LNCaP clone FGC (cell line): ENCODE measurements at regions not wholly inside any gene's neighbourhood (a gene's known extent, or its start where the extent isn't known, plus 50 kb on each side); places are given as distances from the start of the nearest gene placed in this dataset.

Experiments used
- DNase-seq: peaks from one replicate; pipeline ENCODE4 v3.0.0-alpha.2; 2011; ENCODE audit warnings: low read depth
- H3K4me3 ChIP-seq: 2 replicates; pipeline ENCODE4 v1.5.1; 2011; ENCODE audit warnings: mild to moderate bottlenecking, low read depth, low read length, control low read depth
- CTCF ChIP-seq: IDR thresholded peaks from 2 replicates; pipeline ENCODE4 v1.5.1; 2012; ENCODE audit warnings: mild to moderate bottlenecking; ENCODE audit not compliant: control insufficient read depth, insufficient read depth; ENCODE audit errors: extremely low read depth

- H3K4me3 ChIP-seq: no peak overlapping the region
- DNase-seq: no peak
- TF ChIP-seq CTCF: no peak
Measured at GRCh38 chr5:107277485-107278125, 393.1 kb downstream of the EFNA5 start.

- peak; percentile 54 for DNase-seq
- no peak for TF ChIP-seq CTCF
Measured at GRCh38 chr5:107275333-107275732, 395.4 kb downstream of the EFNA5 start.

GRCh38 chr5:107274571-107274970 is 396.2 kb downstream of the EFNA5 start:
- H3K4me3 ChIP-seq: no peak overlapping the region
- no peak for TF ChIP-seq CTCF
- DNase-seq: no peak

More at GRCh38 chr5:107275333-107275732, 395.4 kb downstream of the EFNA5 start:
- H3K4me3 ChIP-seq: no peak overlapping the region

GRCh38 chr5:107272954-107273353 is 397.8 kb downstream of the EFNA5 start:
- H3K4me3 ChIP-seq: no peak overlapping the region
- no peak for TF ChIP-seq CTCF
- DNase-seq: no peak

GRCh38 chr5:107272509-107272908 is 398.2 kb downstream of the EFNA5 start:
- H3K4me3 ChIP-seq: no peak overlapping the region
- no peak for TF ChIP-seq CTCF
- no peak for DNase-seq

- TF ChIP-seq CTCF: no peak
- DNase-seq: peak; percentile 62
- H3K4me3 ChIP-seq: no peak overlapping the region
Measured at GRCh38 chr5:107271682-107272350, 398.9 kb downstream of the EFNA5 start.

- H3K4me3 ChIP-seq: no peak overlapping the region
- DNase-seq: no peak
- no peak for TF ChIP-seq CTCF
Measured at GRCh38 chr5:107270561-107270960, 400.2 kb downstream of the EFNA5 start.
